Hematopoietic multipotent progenitor cell treated with erythropoietin and hydrocortisone succinate and interleukin-3 and kit ligand, for 15 days (in vitro differentiated cells): ENCODE measurements at regions not wholly inside any gene's neighbourhood (a gene's known extent, or its start where the extent isn't known, plus 50 kb on each side); places are given as distances from the start of the nearest gene placed in this dataset.

Experiments used
- DNase-seq: peaks from one replicate; pipeline ENCODE4 v3.0.0-alpha.2; 2015; ENCODE audit warnings: low spot score

DNA sequence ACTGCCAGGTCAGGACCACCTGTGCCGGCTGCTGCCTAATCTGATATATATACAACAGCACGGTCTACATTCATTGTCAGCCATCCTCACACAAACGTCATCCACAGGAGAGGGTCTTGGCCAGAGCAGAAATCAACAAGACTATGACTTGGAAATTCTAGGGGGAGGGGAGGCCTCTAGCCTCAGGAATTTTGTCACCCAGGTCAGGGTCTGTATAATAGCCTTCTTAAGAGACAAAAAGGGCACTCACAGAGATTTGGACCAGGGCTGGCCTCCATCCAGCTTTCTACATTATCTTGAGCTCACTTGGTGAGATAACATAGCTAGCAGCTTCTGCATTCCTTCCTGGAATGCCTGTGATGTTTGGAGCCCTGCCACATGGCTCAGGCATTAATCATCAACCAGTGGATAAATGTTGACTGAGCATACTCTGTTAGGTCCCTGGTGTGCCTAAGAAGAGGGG, 50.4 kb upstream of the CTIF start:
- no peak for DNase-seq

GRCh38 chr18:48486754-48487153, 52.1 kb upstream of the CTIF start:
- no peak for DNase-seq

GRCh38 chr18:48485828-48486405, 52.9 kb upstream of the CTIF start:
- no peak for DNase-seq

DNA sequence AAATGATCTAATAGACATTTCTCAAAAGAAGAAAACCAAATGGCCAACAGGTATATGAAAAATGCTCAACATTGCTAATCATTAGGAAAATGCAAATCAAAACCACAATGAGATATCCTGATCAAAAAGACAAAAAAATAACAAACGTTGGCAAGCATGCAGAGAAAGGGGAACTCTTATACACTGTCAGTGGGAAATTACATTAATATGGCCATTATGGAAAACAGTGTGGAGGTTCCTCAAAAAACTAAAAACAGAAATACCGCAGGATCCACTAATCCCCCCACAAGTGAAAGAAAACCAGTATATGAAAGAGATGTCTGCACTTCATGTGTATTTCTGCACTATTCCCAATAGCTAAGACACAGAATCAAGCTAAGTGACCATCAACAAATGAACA, 57.7 kb upstream of the CTIF start:
- DNase-seq: no peak

- DNase-seq: no peak
Observed at GRCh38 chr18:48479531-48479930, 59.3 kb upstream of the CTIF start.

DNA sequence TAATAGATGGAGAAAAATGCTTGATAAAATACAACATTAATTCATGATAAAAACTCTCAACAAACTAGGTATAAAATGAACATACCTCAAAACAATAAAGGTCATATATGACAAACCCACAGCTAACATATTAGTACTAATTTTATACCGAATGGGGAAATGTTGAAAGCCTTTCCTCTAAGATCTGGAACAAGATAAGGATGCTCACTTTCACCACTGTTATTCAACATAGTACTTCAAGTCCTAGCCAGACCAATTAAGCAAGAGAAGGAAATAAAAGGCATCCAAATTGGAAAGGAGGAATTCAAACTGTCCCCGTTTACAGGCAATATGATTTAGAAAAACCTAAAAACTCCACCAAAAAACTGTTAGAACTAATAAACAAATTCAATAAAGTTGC, 61.5 kb upstream of the CTIF start:
- DNase-seq: no peak

GRCh38 chr18:48476550-48476917, 62.3 kb upstream of the CTIF start:
- no peak for DNase-seq

DNA sequence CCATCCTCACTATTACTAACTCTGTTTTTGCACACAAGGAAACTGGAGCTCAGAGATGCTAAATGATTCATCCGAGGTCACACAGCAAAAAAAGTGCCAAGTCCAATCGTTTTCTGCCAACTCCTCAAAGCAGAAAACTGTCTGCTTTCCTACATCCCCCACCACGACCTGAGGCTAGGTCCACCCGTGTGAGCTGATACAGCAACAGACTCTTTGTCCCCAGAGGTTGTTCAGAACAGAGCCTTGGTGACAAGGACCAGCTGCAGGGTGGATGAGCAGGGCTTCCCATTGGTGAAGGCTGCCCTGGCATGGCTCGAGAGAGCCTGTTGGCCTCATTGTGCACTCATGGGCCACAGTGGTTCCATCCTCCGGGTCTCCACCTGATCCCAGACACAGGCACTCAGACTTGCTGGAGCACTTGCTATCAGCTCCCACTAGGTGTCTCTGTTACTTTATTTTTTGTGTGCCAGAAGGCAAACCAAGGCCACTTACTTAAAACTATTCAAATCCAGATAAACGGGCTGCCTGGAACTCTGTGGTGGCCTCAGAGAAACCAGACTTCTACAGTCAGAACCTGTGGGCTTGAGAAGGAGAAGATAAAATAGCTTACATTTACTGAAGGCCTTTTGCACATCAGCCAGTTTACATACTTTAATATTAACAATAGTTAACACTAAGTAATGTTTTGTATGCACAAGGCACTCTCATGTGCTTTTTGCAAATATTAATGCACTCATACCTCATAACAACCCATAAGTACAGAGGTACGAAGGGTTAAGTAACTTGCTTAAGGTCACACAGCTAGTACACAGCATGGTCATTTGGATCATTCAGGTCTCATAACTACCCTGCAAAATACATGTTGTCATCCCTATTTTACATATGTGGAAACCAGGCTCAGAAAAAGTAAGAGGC, 62.9 kb upstream of the CTIF start:
- DNase-seq: peak; percentile 53

GRCh38 chr18:48473816-48474215, 64.6 kb upstream of the ZBTB7C start:
- DNase-seq: no peak

GRCh38 chr18:48472610-48473009, 63.4 kb upstream of the ZBTB7C start:
- no peak for DNase-seq

DNA sequence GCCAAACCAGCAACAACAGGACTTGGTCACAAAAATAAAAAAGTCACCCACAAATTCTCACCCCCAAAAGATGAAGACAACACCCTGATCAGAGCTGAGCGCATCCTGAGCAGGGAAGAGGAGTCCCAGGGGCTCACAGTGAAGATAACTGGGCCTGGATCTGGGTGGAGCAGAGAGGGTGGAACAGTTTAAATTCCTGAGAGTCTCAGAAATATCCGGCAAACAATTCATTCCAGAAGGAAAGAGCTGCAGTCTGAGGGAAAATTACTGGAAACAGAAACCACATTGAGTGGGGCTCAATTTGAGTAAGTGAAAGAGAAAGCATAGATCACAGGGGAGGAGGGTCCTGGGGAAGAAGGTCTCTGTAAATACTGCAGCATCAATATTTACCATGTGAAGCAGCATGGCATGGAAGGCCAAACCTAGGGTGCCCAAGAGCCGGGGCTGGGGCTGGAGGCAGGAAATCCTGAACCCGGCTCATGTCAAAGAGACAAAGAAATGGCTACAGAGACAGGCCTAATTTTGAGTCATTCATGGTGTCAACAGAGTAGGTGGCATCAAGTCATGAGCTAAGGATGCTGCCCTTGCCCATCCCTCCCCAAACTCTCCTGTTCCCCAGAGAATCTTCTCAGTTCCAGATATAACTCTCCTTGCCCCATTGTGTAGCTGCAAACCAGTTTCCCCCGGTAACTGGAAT, 61.4 kb upstream of the ZBTB7C start:
- no peak for DNase-seq

DNA sequence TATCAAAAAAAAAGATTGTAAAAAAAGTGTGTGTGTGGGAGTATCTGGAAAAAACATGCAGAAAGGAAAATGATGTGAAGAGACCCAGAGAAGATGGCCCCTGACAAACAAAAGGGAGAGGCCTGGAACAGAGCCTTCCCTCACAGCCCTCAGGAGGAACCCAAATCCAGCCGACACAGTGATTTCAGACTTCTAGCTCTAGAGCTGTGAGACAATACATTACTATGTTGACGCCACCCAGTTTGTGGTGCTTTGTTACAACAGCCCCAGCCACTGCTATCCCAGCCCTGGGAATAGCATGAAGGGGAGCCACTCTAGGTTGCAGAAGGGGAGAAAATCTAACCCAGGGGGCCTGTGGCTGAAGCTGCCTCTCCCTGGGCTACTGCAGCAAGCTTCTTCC, 59.0 kb upstream of the ZBTB7C start:
- no peak for DNase-seq

DNA sequence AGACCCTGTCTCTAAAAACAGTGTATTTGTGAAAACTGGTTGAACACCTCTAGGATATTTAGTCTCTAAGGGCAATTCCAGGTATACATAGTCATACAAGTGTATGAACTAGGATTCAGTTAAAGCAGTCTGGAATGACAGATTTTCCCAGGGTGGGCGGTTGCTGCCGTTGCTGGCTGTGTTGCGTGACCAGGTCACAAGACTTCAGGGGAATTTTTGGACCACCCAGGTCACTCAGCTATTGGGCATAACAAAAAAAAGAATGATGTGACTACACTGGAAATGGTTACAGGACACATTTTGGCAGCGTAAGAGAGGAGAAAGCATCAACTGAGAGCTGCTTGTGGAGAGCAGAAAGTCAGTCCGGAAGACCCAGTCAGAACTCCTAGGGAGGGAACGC, 58.0 kb upstream of the ZBTB7C start:
- DNase-seq: no peak

- DNase-seq: no peak
Observed at GRCh38 chr18:48462510-48462909, 53.3 kb upstream of the ZBTB7C start.

GRCh38 chr18:48460929-48461583, 51.9 kb upstream of the ZBTB7C start:
- DNase-seq: no peak

DNA sequence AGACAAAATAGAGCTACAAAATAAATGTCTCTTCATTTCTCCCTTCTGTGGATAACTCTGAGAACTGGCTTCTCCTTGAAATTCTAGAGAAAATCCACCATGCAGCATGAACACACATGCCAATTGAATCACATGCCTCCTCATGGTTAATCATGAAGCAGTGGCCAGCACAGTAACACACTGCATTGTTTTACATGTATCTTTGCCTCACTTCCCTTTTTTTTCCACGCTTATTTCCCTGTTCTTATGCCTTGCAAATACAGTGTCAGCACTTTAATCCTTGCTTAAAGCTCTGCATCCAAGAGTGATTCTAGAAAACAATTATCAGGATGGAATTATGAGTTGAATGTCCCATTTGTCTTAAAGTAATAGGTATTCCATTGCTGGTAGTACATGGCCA, 50.3 kb upstream of the ZBTB7C start:
- DNase-seq: no peak

DNA sequence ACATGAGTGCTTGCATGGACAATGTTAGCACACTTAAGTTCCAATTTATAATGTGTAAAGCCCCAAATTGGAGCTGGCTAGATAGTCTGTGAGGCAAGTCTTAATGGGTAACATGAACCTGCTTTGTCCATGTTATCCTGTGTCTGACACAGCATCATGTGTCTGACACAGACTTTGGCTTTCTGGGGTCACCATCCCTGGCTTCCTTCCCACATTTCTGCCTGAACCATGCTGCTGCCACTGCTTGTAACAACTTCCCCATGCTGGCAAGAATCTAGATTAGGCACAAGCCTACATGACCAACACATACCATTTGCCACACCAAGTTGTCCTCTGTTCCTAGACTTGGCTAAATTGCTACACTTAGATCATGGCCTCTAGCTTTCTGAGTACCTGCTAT, 49.8 kb upstream of the ZBTB7C start:
- DNase-seq: no peak
